ENCODE measurements at regions not wholly inside any gene's neighbourhood (a gene's known extent, or its start where the extent isn't known, plus 50 kb on each side); places are given as distances from the start of the nearest gene placed in this dataset.
"Not testable (repeated sequence)": the region's sequence is repeated elsewhere in the genome, so short reads cannot be mapped to it uniquely, and the experiment has no call there.

DNA sequence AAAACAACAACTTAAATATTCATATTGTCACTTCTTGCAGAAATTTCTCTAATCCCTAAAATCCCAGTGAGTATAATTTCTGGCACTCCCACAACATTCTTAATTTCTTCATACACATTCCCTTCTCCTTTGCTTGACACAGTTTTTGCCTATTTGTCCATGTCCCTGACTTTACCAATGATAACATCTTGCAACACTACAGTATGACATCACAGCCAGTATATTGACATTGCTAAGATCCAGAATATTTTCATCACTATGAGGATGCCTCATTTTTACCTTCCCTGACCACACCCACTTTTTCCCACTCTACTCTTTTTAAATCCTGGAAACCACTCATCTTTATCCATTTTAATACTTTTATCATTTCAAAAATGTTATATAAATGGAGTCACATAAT, 292.3 kb upstream of the GK2 start:
- Mint-ChIP-seq H3K27me3 (no peaks in the 10 kb centered on the region), H3K4me3 (ENCODE audit: low read depth) (no peak overlapping the region), H3K4me1 (ENCODE audit: low read depth) (peaks cover 1% of the 10 kb centered on the region), H3K27ac (no peak overlapping the region), H3K36me3 (ENCODE audit: insufficient read depth) (no peaks in the 10 kb centered on the region), H3K9me3 (ENCODE audit: low read depth) (peaks cover 5% of the 10 kb centered on the region)
- TF ChIP-seq, protein P1, sequence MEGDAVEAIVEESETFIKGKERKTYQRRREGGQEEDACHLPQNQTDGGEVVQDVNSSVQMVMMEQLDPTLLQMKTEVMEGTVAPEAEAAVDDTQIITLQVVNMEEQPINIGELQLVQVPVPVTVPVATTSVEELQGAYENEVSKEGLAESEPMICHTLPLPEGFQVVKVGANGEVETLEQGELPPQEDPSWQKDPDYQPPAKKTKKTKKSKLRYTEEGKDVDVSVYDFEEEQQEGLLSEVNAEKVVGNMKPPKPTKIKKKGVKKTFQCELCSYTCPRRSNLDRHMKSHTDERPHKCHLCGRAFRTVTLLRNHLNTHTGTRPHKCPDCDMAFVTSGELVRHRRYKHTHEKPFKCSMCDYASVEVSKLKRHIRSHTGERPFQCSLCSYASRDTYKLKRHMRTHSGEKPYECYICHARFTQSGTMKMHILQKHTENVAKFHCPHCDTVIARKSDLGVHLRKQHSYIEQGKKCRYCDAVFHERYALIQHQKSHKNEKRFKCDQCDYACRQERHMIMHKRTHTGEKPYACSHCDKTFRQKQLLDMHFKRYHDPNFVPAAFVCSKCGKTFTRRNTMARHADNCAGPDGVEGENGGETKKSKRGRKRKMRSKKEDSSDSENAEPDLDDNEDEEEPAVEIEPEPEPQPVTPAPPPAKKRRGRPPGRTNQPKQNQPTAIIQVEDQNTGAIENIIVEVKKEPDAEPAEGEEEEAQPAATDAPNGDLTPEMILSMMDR (IDR thresholded peaks at IDR 0.05; ENCODE audit: unreplicated experiment): no peak
- DNase-seq (ENCODE audit: low spot score, unreplicated experiment): no peak

DNA sequence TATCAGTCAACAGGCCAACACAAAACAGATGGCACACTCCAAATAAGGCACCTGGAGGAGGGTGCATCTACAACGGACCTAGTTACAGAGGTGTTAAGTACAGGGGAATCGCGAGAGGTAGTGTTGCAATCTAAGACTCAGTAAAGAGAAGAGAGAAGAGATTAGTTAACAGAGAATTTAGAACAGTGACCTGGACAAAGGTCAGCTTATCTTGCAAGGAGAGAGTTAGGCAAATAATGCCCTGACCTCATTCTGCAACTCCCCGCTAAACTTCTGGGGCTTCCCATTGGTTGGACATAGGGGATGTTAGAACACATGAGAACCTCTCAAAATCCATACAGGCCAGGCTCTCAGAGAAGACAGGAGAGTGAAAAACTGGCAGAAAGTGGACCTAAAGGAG, 289.4 kb upstream of the GK2 start:
- H3K36me3 Mint-ChIP-seq (ENCODE audit: insufficient read depth): peaks cover 5% of the 10 kb centered on the region
- DNase-seq (ENCODE audit: low spot score, unreplicated experiment): no peak
- H3K27me3 Mint-ChIP-seq: no peaks in the 10 kb centered on the region
- H3K9me3 Mint-ChIP-seq (ENCODE audit: low read depth): peaks cover 23% of the 10 kb centered on the region
- H3K27ac Mint-ChIP-seq: no peak overlapping the region
- TF ChIP-seq, protein P1 (IDR thresholded peaks at IDR 0.05; ENCODE audit: unreplicated experiment): no peak
- peaks cover 1% of the 10 kb centered on the region for H3K4me1 Mint-ChIP-seq (ENCODE audit: low read depth)
- H3K4me3 Mint-ChIP-seq (ENCODE audit: low read depth): no peak overlapping the region

DNA sequence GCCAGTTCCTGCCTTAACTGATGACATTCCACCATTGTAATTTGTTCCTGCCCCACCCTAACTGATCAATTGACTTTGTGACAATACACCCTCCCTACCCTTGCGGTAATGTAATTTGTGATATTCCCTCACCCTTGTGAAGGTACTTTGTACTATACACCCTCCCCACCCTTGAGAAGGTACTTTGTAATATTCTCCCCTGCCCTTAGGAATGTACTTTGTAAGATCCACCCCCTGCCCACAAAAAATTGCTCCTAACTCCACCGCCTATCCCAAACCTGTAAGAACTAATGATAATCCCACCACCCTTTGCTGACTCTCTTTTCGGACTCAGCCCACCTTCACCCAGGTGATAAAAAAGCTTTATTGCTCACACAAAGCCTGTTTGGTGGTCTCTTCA, 288.5 kb upstream of the GK2 start:
- peaks cover 23% of the 10 kb centered on the region for H3K9me3 Mint-ChIP-seq (ENCODE audit: low read depth)
- H3K36me3 Mint-ChIP-seq (ENCODE audit: insufficient read depth); H3K27me3 Mint-ChIP-seq; H3K4me3 Mint-ChIP-seq (ENCODE audit: low read depth); H3K4me1 Mint-ChIP-seq (ENCODE audit: low read depth); H3K27ac Mint-ChIP-seq; DNase-seq (ENCODE audit: low spot score, unreplicated experiment): not testable (repeated sequence)

DNA sequence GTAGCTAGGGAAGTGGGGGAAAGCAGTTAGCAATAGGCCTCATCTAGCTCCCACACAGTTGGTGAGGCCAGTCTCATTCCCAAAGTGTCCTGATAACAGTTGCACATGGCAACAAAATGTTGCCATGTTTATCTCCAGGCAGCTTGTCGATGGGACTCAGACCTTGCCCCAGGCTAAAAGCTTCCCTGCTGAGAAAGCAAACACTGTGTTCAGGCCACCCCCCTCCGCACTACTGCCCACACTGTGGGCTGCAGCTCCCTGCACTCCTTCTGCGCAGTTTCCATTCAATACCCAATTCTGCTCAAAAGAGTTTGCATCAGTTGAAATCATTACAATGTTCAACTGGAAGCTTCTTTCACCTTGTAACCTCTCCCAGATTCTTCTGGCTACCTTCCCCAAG, 287.8 kb upstream of the GK2 start:
- TF ChIP-seq, protein P1 (IDR thresholded peaks at IDR 0.05; ENCODE audit: unreplicated experiment): no peak
- DNase-seq (ENCODE audit: low spot score, unreplicated experiment): no peak
- no peak overlapping the region for H3K27ac Mint-ChIP-seq
- H3K36me3 Mint-ChIP-seq (ENCODE audit: insufficient read depth): peaks cover 5% of the 10 kb centered on the region
- no peak overlapping the region for H3K4me3 Mint-ChIP-seq (ENCODE audit: low read depth)
- H3K27me3 Mint-ChIP-seq: no peaks in the 10 kb centered on the region
- no peaks in the 10 kb centered on the region for H3K4me1 Mint-ChIP-seq (ENCODE audit: low read depth)
- H3K9me3 Mint-ChIP-seq (ENCODE audit: low read depth): peaks cover 23% of the 10 kb centered on the region

DNA sequence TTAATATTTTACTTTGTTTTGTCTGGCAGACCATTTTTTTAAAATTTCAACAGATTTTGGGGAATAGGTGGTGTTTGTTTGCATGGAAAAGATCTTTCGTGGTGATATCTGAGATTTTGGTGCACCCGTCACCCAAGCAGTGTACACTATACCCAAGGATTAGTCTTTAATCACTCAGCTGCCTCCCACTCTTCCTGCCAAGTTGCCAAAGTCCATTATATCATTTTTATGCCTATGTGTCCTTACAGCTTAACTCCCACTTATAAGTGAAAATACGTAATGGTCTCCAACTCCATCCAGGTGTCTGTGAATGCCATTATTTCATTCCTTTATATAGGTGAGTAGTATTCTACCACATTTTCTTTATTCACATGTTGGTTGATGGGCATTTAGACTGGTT, 281.7 kb upstream of the GK2 start:
- no peaks in the 10 kb centered on the region for H3K4me1 Mint-ChIP-seq (ENCODE audit: low read depth)
- peaks cover 21% of the 10 kb centered on the region for H3K9me3 Mint-ChIP-seq (ENCODE audit: low read depth)
- H3K27me3 Mint-ChIP-seq: no peaks in the 10 kb centered on the region
- no peak for DNase-seq (ENCODE audit: low spot score, unreplicated experiment)
- TF ChIP-seq, protein P1 (IDR thresholded peaks at IDR 0.05; ENCODE audit: unreplicated experiment): no peak
- H3K36me3 Mint-ChIP-seq (ENCODE audit: insufficient read depth): peaks cover 5% of the 10 kb centered on the region
- H3K27ac Mint-ChIP-seq: no peak overlapping the region
- no peak overlapping the region for H3K4me3 Mint-ChIP-seq (ENCODE audit: low read depth)

DNA sequence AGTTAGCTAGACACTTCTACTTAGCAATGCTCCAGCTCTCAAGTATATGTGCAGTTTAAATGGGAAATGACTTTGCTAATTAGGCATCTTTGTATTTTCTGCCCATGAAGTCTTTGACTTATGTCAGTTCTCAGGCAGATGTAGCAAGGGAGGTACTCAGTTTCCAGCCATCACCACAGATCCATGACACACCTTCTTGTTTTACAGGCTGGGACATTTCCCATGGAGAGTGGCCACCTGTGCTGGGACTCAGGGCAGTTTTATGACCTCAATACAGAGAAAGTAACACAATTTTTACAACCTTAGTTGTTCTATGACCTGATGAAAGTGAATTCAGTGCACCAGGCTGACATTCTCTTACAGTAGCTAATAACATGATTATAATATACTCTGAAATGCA, 280.7 kb upstream of the GK2 start:
- DNase-seq (ENCODE audit: low spot score, unreplicated experiment): no peak
- no peaks in the 10 kb centered on the region for H3K4me1 Mint-ChIP-seq (ENCODE audit: low read depth)
- no peaks in the 10 kb centered on the region for H3K27me3 Mint-ChIP-seq
- H3K36me3 Mint-ChIP-seq (ENCODE audit: insufficient read depth): peaks cover under 1% of the 10 kb centered on the region
- H3K4me3 Mint-ChIP-seq (ENCODE audit: low read depth): no peak overlapping the region
- H3K27ac Mint-ChIP-seq: no peak overlapping the region
- peaks cover 11% of the 10 kb centered on the region for H3K9me3 Mint-ChIP-seq (ENCODE audit: low read depth)
- TF ChIP-seq, protein P1 (IDR thresholded peaks at IDR 0.05; ENCODE audit: unreplicated experiment): no peak
